ENCODE measurements at regions not wholly inside any gene's neighbourhood (a gene's known extent, or its start where the extent isn't known, plus 50 kb on each side); places are given as distances from the start of the nearest gene placed in this dataset.

GRCh38 chrX:120021927-120022326 lies 55.6 kb downstream of the RHOXF2B start:
- Histone ChIP-seq H3K27ac (no peak overlapping the region), H3K4me3 (no peak overlapping the region)

GRCh38 chrX:120020305-120020704 lies 57.2 kb downstream of the RHOXF2B start:
- no peak overlapping the region for H3K4me3 ChIP-seq
- H3K27ac ChIP-seq, result no peak overlapping the region

GRCh38 chrX:120016068-120016441 lies 61.4 kb downstream of the RHOXF2B start:
- no peak overlapping the region for H3K27ac ChIP-seq
- H3K4me3 ChIP-seq, result peak overlapping the region in 1 of 7 experiments; percentile 10

GRCh38 chrX:120015145-120016067 lies 62.1 kb downstream of the RHOXF2B start:
- H3K4me3 ChIP-seq, result peak overlapping the region in 2 of 7 experiments; percentile 10 to 17
- H3K27ac ChIP-seq, result no peak overlapping the region

GRCh38 chrX:120014354-120015130 lies 62.9 kb downstream of the RHOXF2B start:
- Histone ChIP-seq H3K4me3 (no peak overlapping the region), H3K27ac (no peak overlapping the region)

GRCh38 chrX:120001787-120002186 lies 58.2 kb upstream of the NKAP start:
- H3K4me3 ChIP-seq, result no peak overlapping the region
- H3K27ac ChIP-seq, result no peak overlapping the region

- H3K27ac ChIP-seq, result no peak overlapping the region
- H3K4me3 ChIP-seq, result no peak overlapping the region
Observed at GRCh38 chrX:120000490-120001246, 57.1 kb upstream of the NKAP start.

GRCh38 chrX:119999087-119999634 lies 55.6 kb upstream of the NKAP start:
- H3K27ac ChIP-seq, result no peak overlapping the region
- H3K4me3 ChIP-seq, result no peak overlapping the region

GRCh38 chrX:119997570-119997969 lies 54.0 kb upstream of the NKAP start:
- H3K27ac ChIP-seq, result no peak overlapping the region
- H3K4me3 ChIP-seq, result no peak overlapping the region

- Histone ChIP-seq H3K4me3 (no peak overlapping the region), H3K27ac (no peak overlapping the region)
Observed at GRCh38 chrX:119996600-119997524, 53.3 kb upstream of the NKAP start.

GRCh38 chrX:119996069-119996468 lies 52.5 kb upstream of the NKAP start:
- H3K4me3 ChIP-seq, result no peak overlapping the region
- H3K27ac ChIP-seq, result no peak overlapping the region

All from skin epidermis (tissue), 12 donors.